ENCODE measurements at regions not wholly inside any gene's neighbourhood (a gene's known extent, or its start where the extent isn't known, plus 50 kb on each side); places are given as distances from the start of the nearest gene placed in this dataset.

DNA sequence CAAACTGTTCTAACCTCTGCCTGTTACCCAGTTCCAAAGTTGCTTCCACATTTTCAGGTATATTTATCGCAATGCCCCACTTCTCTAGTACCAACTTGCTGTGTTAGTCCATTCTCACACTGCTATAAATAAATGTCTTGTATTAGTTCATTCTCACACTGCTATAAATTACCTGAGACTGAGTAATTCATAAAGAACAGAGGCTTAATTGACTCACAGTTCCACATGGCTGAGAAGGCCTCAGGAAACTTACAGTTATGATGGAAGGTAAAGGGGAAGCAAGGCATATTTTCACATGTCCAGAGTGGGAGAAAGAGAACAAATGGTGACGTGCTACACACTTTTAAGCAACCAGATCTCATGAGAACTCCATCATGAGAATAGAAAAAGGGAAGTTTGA, 130.4 kb upstream of the C11orf87 start:
- H3K4me3 Mint-ChIP-seq (ENCODE audit: unreplicated experiment): no peak overlapping the region
- no peak overlapping the region for H3K27ac Mint-ChIP-seq (ENCODE audit: unreplicated experiment)
- no peaks in the 10 kb centered on the region for H3K27me3 Mint-ChIP-seq (ENCODE audit: low read depth)
- no peaks in the 10 kb centered on the region for H3K4me1 Mint-ChIP-seq (ENCODE audit: low read depth)
- peaks cover 2% of the 10 kb centered on the region for H3K9me3 Mint-ChIP-seq (ENCODE audit: low read depth)
- no peak for DNase-seq (ENCODE audit: low spot score)
- H3K36me3 Mint-ChIP-seq (ENCODE audit: low read depth): no peaks in the 10 kb centered on the region
- TF ChIP-seq CTCF (IDR thresholded peaks at IDR 0.05): no peak

- H3K9me3 Mint-ChIP-seq (ENCODE audit: low read depth): peaks cover 3% of the 10 kb centered on the region
- H3K4me3 Mint-ChIP-seq (ENCODE audit: unreplicated experiment): no peak overlapping the region
- H3K27ac Mint-ChIP-seq (ENCODE audit: unreplicated experiment): no peak overlapping the region
- no peaks in the 10 kb centered on the region for H3K27me3 Mint-ChIP-seq (ENCODE audit: low read depth)
- H3K36me3 Mint-ChIP-seq (ENCODE audit: low read depth): no peaks in the 10 kb centered on the region
- no peaks in the 10 kb centered on the region for H3K4me1 Mint-ChIP-seq (ENCODE audit: low read depth)
- DNase-seq (ENCODE audit: low spot score): no peak
- no peak for TF ChIP-seq CTCF (IDR thresholded peaks at IDR 0.05)
These were observed 123.1 kb upstream of the C11orf87 start for GRCh38 chr11:109298865-109299264.

GRCh38 chr11:109300211-109300610, 121.8 kb upstream of the C11orf87 start:
- Mint-ChIP-seq H3K9me3 (ENCODE audit: low read depth) (peaks cover 3% of the 10 kb centered on the region), H3K27me3 (ENCODE audit: low read depth) (no peaks in the 10 kb centered on the region), H3K36me3 (ENCODE audit: low read depth) (no peaks in the 10 kb centered on the region), H3K27ac (ENCODE audit: unreplicated experiment) (no peak overlapping the region), H3K4me3 (ENCODE audit: unreplicated experiment) (no peak overlapping the region), H3K4me1 (ENCODE audit: low read depth) (no peaks in the 10 kb centered on the region)
- TF ChIP-seq CTCF (IDR thresholded peaks at IDR 0.05): no peak
- DNase-seq (ENCODE audit: low spot score): no peak

- no peak overlapping the region for H3K27ac Mint-ChIP-seq (ENCODE audit: unreplicated experiment)
- DNase-seq (ENCODE audit: low spot score): no peak
- no peaks in the 10 kb centered on the region for H3K4me1 Mint-ChIP-seq (ENCODE audit: low read depth)
- peaks cover 2% of the 10 kb centered on the region for H3K36me3 Mint-ChIP-seq (ENCODE audit: low read depth)
- peaks cover 6% of the 10 kb centered on the region for H3K27me3 Mint-ChIP-seq (ENCODE audit: low read depth)
- no peaks in the 10 kb centered on the region for H3K9me3 Mint-ChIP-seq (ENCODE audit: low read depth)
- H3K4me3 Mint-ChIP-seq (ENCODE audit: unreplicated experiment): no peak overlapping the region
- TF ChIP-seq CTCF (IDR thresholded peaks at IDR 0.05): no peak
These were observed 119.2 kb upstream of the C11orf87 start for GRCh38 chr11:109302591-109303334.

GRCh38 chr11:109303342-109303741, 118.6 kb upstream of the C11orf87 start:
- no peaks in the 10 kb centered on the region for H3K9me3 Mint-ChIP-seq (ENCODE audit: low read depth)
- H3K27me3 Mint-ChIP-seq (ENCODE audit: low read depth): peaks cover 6% of the 10 kb centered on the region

More at GRCh38 chr11:109303342-109303741, 118.6 kb upstream of the C11orf87 start:
- no peak for TF ChIP-seq CTCF (IDR thresholded peaks at IDR 0.05)
- Mint-ChIP-seq H3K4me1 (ENCODE audit: low read depth) (no peaks in the 10 kb centered on the region), H3K36me3 (ENCODE audit: low read depth) (peaks cover 2% of the 10 kb centered on the region), H3K27ac (ENCODE audit: unreplicated experiment) (no peak overlapping the region), H3K4me3 (ENCODE audit: unreplicated experiment) (no peak overlapping the region)
- no peak for DNase-seq (ENCODE audit: low spot score)
